ENCODE measurements at regions not wholly inside any gene's neighbourhood (a gene's known extent, or its start where the extent isn't known, plus 50 kb on each side); places are given as distances from the start of the nearest gene placed in this dataset.

- Histone ChIP-seq H3K4me3 (ENCODE audit: low read depth in 1 of 2, low read length in 1 of 2) (no peak overlapping the region), H3K27ac (no peak overlapping the region), H3K4me1 (ENCODE audit: control insufficient read depth in 1 of 2, insufficient read depth in 1 of 2, low read depth in 1 of 2, low read length in 1 of 2) (no peaks in the 10 kb centered on the region), H3K9me3 (no peaks in the 10 kb centered on the region), H3K36me3 (no peaks in the 10 kb centered on the region), H3K27me3 (peaks cover 26% of the 10 kb centered on the region)
- no peak for TF ChIP-seq CTCF (IDR thresholded peaks at IDR 0.05)
Observed at GRCh38 chr15:93438310-93438709, 349.3 kb upstream of the RGMA start.

GRCh38 chr15:93432474-93432873 lies 343.5 kb upstream of the RGMA start:
- Histone ChIP-seq H3K27me3 (peaks cover 5% of the 10 kb centered on the region), H3K36me3 (no peaks in the 10 kb centered on the region), H3K27ac (no peak overlapping the region), H3K4me1 (ENCODE audit: control insufficient read depth in 1 of 2, insufficient read depth in 1 of 2, low read depth in 1 of 2, low read length in 1 of 2) (no peaks in the 10 kb centered on the region), H3K9me3 (no peaks in the 10 kb centered on the region), H3K4me3 (ENCODE audit: low read depth in 1 of 2, low read length in 1 of 2) (no peak overlapping the region)
- TF ChIP-seq CTCF (IDR thresholded peaks at IDR 0.05): no peak

- H3K4me1 ChIP-seq (ENCODE audit: control insufficient read depth in 1 of 2, insufficient read depth in 1 of 2, low read depth in 1 of 2, low read length in 1 of 2): no peaks in the 10 kb centered on the region
- H3K9me3 ChIP-seq: no peaks in the 10 kb centered on the region
- no peaks in the 10 kb centered on the region for H3K36me3 ChIP-seq
- TF ChIP-seq CTCF (IDR thresholded peaks at IDR 0.05): no peak
- H3K27me3 ChIP-seq: peaks cover 10% of the 10 kb centered on the region
- no peak overlapping the region for H3K4me3 ChIP-seq (ENCODE audit: low read depth in 1 of 2, low read length in 1 of 2)
- H3K27ac ChIP-seq: no peak overlapping the region
Observed at GRCh38 chr15:93428807-93429351, 339.9 kb upstream of the RGMA start.

- no peaks in the 10 kb centered on the region for H3K36me3 ChIP-seq
- peaks cover 10% of the 10 kb centered on the region for H3K27me3 ChIP-seq
- no peak for TF ChIP-seq CTCF (IDR thresholded peaks at IDR 0.05)
- no peak overlapping the region for H3K27ac ChIP-seq
- H3K4me1 ChIP-seq (ENCODE audit: control insufficient read depth in 1 of 2, insufficient read depth in 1 of 2, low read depth in 1 of 2, low read length in 1 of 2): no peaks in the 10 kb centered on the region
- H3K9me3 ChIP-seq: no peaks in the 10 kb centered on the region
- no peak overlapping the region for H3K4me3 ChIP-seq (ENCODE audit: low read depth in 1 of 2, low read length in 1 of 2)
Observed at GRCh38 chr15:93428150-93428549, 339.1 kb upstream of the RGMA start.

- no peaks in the 10 kb centered on the region for H3K36me3 ChIP-seq
- H3K27me3 ChIP-seq: peaks cover 10% of the 10 kb centered on the region
- H3K9me3 ChIP-seq: no peaks in the 10 kb centered on the region
- no peak overlapping the region for H3K27ac ChIP-seq
- H3K4me1 ChIP-seq (ENCODE audit: control insufficient read depth in 1 of 2, insufficient read depth in 1 of 2, low read depth in 1 of 2, low read length in 1 of 2): no peaks in the 10 kb centered on the region
- H3K4me3 ChIP-seq (ENCODE audit: low read depth in 1 of 2, low read length in 1 of 2): no peak overlapping the region
- no peak for TF ChIP-seq CTCF (IDR thresholded peaks at IDR 0.05)
Observed at GRCh38 chr15:93424131-93424530, 335.1 kb upstream of the RGMA start.

- Histone ChIP-seq H3K36me3 (no peaks in the 10 kb centered on the region), H3K27me3 (peaks cover 5% of the 10 kb centered on the region), H3K4me3 (ENCODE audit: low read depth in 1 of 2, low read length in 1 of 2) (no peak overlapping the region), H3K4me1 (ENCODE audit: control insufficient read depth in 1 of 2, insufficient read depth in 1 of 2, low read depth in 1 of 2, low read length in 1 of 2) (no peaks in the 10 kb centered on the region), H3K9me3 (no peaks in the 10 kb centered on the region), H3K27ac (no peak overlapping the region)
- TF ChIP-seq CTCF (IDR thresholded peaks at IDR 0.05): no peak
Observed at GRCh38 chr15:93422476-93422875, 333.5 kb upstream of the RGMA start.

Measured in neutrophil (primary cell).